ENCODE measurements at regions not wholly inside any gene's neighbourhood (a gene's known extent, or its start where the extent isn't known, plus 50 kb on each side); places are given as distances from the start of the nearest gene placed in this dataset.
"Not testable (repeated sequence)": the region's sequence is repeated elsewhere in the genome, so short reads cannot be mapped to it uniquely, and the experiment has no call there.

DNA sequence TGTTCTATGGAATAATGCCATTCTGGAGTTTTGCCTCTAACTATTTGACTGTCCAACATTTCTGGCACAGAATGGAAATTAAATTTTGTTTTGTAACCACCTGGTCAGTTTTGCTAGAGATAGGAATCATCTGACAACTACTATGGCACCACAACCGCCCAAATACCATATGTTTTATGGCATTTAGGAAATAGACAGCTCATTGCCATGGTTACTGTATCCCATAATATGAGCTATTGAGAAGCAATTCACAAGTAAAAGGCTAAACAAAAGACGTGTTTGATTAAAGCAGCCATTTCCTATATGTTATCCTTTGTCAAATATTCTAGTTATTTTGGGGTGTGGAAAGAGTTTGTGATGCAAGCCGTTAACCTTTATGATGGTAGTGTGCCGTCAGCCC, 1105.3 kb upstream of the LCORL start:
- no peak for DNase-seq

DNA sequence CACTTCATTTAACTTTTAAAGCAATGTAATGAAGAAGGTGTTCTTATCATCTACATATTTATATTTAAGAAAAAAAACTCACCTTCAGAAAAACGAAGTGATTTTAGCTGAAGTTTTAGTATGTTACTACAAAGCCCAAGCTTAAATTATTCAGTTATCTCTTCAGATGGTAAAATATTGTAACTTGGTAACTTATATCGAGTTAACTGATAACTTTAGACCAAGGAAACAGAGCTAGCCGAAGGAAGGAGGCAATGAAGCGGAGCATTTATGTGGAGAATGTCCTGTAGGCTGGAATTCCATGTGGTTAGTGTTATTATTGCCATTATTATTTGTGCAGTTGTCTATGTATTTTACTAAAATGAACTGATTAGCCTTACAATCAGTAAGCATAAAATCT, 1102.1 kb upstream of the LCORL start:
- no peak for DNase-seq

DNA sequence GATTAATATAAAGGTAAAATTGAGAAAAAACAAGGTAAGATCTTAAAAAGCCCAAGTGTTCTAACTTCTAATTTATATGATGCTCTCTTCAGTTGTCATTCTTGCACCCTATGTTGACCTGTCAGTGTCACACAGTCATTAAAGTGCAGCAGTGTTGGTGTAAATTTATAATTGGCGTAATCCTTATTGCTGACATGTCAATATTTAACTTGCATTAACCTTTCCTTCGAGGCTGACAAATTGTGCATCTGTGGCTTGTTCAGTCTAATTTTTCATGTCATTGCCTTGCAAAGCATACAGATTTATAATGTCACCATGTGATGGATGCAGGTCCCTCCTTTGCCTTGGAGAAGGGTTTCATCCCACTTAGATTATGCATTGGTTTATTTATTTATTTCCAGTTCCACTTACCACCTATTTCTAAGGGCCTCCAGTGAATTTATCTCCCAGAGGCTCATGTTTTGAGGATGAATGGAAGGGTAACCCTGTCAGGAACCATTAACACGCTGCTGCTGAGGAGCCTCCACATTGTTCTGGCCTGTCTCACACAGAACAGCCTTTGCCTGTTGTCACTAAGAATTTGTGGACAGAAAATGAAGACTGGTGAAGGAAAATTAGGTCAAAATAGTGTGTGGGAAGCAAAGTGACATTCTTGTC, 1098.5 kb upstream of the LCORL start:
- no peak for DNase-seq

DNA sequence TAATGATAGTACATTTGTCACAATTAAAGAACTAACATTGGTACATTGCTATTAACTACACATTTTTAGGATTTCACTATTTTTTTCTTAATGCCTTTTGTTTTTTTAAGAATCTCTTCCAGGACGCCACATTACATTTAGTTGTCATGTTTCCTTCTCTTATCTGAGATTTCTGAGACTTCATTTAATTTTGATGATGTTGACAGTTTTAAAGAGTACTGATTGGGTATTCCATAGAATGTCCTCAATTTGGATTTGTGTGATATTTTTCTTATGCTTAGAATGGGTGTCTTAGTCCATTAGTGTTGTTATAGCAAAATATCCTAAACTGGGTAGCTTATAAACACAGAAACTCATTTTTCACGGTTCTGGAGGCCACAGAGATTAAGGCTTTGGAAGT, 1095.5 kb upstream of the LCORL start:
- DNase-seq: no peak

DNA sequence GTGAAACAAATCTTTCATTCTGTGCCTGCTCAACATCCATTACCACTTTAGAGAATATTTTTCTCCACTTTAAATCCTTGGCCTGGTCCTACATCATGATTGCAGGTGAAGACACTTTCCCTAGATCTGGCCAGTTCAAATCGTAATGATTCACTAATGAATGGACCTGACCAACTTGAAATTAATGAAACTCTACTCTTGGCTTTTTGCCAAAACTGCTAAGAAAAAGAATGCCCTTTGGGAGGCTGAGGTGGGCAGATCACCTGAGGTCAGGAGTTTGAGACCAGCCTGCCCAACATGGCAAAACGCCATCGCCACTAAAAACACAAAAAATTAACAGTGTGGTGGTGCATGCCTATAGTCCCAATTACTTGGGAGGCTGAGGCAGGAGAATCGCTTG, 1082.6 kb upstream of the LCORL start:
- no peak for DNase-seq

DNA sequence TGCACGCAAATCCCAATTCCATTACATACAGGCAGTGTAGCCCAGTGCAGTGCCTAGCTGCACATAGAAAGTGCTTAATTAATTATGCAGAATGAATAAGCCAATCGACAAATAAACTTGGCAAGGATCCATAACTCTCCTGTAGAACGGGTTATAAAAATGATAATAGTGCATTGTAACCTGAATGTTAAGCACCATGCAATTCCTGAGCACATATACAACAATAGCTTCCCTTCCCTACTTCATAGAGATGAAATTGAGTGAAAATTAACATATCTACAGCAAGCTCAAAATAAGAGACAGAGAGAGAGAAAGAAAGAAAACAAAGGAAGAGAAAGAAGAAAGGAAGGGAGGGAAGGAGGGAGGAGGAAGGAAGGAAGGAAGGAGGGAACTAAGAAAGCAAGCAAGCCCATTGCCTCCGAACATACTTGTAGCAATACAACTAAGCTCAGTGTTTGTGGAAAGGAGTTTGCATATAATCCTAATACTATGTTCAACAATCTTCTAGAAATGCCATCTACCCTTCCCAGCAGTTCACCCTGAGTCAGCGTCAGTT, 1074.0 kb upstream of the LCORL start:
- no peak for DNase-seq

DNA sequence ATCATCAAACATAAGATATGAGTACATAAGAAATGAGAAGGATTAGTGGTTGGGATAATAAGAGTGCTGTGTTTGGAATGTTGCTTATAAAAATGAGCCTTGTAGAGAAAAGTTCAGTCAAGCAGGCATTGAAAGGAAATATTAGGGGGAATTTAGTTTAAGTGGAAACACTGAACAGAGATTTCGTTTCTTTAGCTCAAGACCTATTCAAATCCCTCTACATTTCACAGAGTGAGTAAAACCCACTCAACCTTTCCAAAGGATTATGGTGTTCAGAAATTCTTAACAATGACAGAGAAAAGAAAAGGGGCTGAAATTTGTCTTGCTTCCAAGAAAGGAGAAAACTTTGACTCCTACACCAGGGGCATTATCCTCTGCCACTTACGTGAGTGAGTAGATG, 1072.4 kb upstream of the LCORL start:
- no peak for DNase-seq

DNA sequence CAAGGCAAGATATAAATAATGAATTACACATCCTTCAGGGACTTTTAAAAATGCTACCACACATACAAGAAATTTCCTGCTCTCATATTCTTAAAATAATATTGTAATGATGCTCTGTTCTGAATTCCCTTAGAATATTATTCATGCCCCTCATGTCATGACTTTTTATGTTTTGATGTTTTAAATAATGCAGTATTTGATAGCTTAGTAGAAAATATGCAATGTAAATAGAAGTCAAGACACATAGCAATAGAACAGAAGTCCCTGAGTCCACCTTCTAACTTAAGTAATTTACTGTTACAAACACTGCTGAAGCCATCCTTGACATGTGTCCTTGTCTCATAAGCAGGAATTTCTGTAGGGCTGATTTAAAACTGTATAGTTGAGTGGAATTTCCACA, 1071.2 kb upstream of the LCORL start:
- DNase-seq: no peak

DNA sequence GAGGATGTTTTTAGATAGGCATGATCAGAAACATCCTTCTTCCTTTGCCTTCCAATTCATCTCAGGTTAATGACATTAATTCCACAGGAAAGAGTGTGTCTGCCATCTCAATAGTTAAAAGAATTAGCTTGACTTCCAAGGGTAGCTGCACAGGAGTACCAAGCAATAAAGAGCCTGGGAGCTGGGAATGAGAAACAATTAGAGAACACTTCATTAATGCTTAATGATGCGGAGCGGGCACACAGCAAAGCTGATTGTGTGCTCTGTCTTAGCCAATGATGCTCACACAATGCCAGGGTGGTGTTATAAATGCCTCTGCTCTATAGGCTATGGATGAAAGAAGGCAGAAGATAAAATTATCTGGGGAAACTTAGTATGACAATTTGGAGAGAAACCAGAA, 1052.5 kb upstream of the LCORL start:
- no peak for DNase-seq

DNA sequence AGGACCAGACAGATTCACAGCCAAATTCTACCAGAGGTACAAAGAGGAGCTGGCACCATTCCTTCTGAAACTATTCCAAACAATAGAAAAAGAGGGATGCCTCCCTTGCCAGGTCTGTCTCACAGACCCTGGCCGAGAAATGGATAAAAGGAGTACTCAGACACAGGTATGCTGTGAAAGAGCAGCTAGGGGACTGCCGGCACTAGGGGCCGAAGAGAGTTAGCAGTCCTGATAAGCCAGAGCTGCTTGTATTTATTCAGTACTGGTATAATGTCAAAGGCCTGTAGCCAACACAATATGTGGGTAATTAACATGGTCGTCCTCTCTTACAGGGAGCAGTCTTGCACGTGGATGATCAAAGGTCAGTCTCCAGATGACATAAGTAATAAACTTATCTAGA, 1042.1 kb upstream of the LCORL start:
- no peak for DNase-seq

DNA sequence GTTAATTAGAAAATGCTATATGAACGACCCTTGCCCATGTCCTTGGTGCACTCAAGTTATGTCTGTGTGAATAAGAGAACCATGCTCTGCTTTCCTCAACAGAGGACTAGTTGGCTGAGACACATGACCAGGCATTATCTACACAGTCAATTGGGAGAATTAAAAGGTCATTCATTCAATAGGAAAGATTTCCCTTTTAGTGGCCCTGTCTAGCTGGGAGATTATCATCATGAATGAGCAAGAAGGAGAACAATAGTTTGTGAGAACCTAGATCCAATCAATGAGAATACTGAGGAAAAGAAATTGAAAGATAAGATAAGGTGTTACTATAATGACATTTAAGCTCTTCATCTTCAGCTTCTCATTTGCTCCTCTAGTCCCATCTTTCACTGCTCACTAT, 1033.4 kb upstream of the LCORL start:
- DNase-seq: no peak

DNA sequence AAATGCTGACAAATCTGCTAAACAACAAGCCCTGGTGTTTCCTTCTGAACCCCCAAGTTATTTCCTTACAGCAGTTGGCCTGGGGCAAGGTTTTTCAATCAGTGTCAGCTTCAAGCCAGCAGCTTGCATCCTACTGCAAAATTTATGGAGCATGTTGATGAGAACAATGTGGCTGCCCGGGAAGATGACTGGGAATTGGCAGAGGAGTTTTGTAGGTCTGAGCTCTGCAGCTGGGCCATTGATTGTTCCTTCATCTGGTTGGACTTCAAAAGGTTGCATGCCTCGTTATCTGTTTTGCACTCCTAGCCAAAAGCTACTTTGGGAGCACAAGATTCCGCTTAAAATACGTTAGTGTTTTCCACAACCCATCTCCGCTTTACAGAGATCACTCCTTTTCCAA, 1030.3 kb upstream of the LCORL start:
- DNase-seq: no peak

DNA sequence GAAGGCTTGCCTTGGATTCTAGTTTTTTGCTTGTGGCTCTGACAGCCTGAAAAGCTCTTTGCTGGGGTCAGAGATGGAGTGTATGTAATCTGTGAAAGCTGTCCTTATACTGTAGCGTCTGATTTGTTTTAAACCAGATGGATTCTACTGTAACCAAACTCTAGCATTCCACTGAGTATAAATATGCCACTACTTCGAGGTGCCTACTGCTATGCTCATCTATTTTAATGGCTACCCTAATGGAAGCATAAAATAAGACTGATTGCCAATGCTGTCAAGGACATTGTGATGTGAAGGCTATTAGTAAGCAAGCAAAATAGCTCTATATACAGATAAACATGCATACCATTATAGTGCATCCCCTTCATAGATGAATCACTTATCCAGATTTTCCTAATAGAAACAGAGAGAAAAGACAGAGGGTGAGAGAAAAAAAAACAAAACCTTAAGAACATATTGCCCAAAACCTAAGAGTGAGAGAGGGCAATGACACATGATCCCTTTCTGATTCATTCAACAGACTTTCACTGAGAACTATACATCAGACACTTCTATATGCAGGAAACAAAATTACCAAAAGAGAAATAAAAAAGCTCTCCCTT, 1025.8 kb upstream of the LCORL start:
- no peak for DNase-seq

DNA sequence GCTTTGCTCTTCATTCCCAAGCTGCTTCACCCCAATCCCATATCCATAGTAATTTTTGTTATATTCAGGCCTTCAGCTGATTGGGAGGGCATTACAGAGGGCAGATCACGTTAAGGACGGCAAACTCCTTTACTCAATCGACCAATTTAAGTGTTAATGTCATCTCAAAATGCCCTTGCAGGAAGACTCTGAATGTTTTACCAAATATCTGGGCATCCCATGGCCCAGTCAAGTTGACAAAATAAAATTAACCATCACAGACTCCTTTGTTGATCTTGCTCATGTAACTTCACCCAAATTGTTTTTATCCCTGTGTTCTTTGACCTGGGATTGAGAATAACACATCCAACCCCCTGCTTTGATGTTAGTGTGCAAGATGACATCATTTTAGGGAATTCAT, 1018.3 kb upstream of the LCORL start:
- DNase-seq: no peak

DNA sequence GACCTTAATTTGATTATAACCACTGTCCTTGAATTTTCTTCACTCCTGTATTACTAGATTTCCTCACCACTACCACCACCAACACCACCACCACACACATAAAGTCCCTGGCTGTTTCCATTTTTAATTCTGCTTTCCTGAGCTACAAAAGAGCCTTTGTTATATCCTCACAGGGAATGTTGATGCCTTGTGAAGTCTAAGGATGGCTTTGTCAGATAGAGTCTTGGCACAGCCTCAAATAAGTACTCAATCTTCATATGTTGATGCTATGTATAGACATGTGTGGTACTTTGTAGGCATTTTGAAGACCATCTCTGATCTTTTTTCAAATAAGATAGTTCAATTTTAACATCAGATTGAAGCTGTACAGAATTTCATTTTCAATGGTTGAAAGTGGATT, 1016.7 kb upstream of the LCORL start:
- no peak for DNase-seq

DNA sequence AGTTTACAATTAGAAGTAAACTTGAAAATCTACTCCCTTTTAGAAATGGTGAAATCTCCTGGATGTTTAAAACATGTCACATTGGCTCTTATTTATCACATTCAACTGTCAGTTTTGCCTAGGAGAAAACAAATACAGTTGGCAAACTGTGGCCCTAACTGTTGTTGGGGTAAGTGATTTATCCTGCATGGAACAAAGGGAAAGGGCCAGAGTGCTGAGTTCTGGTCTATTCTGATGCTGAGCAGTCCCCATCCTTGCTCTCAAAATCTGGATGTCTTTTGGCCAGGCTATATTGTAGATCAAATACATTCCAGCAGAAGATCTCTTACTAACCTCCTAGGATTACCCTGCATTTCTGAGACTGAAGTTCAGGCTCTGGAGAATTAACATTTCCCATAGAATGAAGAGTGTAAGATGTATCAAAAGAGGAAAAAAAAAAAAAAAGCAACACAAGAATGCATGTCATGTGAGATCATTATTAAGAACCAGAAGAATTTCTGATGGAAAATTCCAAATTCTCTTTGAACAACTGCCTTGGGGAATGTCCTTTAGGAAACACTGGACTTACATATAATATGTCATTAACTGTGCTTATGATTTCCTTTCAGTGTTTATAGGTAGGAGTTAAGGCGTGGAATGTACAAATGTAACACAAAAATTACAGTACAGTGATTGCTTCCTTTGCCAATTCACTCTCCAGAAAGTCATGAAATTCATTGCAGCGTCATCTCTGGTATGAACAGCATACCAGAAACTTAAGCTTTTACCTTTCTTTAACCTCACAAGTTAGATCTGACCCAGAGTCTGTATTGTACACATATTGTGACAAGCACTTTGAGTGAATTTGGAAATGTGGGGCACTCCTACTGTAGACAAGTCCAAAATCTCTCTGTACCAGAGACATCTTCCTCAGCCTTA, 1012.5 kb upstream of the LCORL start:
- DNase-seq: no peak

DNA sequence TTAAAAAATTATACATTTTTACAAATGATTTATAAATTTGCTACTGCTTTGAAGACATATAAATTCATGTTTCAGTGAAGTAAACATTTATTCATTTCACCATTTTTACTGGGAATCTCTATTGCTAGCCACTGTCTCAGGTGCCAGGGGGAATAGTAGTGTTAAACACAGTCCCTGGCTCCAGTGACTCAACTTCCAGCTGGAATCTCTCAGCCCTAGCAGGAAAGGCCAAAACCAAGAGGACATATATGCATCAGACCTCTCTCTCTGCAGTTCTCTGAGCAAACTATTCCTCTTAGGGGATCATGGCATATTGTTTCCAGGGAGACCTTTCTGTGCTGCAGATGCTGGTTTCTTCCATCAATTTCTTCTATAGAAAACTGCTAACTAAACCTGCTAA, 1009.0 kb upstream of the LCORL start:
- DNase-seq: no peak

DNA sequence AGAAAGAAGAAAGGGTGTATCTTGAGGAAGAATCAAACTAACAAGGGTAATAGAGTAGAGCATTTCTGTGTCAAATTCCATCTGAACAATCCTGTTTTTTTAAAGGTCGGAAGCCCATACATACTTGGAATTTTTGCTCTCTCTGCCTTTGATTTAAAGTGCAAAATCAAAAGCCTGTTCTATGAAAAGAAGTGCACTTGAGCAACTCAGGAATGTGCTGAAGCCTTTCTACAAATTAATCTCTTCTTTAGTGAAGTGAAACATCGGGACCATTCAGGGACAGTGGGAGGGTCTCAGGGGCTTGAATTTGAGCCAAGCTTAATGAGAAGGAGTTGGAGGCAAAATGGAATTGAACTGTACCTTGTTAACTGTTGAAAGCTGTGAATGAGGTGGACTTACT, 1008.5 kb upstream of the LCORL start:
- no peak for DNase-seq

DNA sequence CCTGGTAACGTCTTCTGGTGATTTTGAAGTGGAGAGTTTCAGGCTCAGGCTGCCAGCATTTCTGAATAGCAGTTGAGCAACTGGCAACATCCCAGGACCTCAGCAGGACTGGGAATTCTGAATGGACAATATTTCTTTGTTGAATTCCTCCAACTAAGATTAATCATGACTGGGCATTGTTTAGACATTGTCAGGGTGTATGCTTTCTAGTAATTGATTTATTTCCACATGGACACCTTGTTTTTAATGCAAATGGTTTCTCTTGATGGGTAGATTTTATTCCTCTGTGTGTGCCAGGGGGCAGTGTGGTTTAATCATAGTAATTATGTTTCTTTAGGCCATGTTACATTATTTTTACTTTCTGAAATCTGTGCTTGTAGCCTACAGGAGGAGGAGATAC, 1004.7 kb upstream of the LCORL start:
- peak; percentile 21 for DNase-seq

DNA sequence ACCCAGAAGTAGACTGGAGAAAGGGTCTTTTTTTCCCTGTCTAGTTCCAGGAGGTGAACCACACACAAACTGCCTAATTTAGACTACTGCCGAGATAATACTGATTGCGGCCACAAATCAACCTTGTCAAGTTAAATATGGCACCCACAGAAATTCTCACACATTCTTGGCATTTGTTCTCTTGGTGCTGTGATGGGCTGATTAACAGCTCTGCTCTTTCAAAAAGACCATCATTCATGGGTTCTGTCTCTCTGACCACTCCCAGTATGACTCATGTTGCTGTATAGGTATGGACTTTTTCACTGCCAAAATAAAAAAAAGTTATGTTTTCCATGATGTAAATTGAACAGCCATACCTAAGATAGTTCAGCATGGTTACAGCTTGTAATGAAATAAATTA, 1003.5 kb upstream of the LCORL start:
- DNase-seq: no peak

DNA sequence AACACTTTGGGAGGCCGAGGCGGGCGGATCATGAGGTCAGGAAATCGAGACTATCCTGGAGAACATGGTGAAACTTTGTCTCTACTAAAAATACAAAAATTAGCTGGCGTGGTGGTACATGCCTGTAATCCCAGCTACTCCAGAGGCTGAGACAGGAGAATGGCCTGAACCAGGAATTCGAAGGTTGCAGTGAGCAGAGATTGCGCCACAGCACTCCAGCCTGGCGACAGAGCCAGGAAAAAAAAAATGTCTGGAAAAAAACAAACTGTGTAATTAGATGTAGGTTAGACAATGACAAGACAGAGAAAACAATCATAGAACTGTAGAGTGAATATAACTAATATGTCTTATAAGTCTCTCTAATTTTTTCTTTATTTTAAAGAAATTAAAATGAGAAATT, 1002.5 kb upstream of the LCORL start:
- DNase-seq: no peak

DNA sequence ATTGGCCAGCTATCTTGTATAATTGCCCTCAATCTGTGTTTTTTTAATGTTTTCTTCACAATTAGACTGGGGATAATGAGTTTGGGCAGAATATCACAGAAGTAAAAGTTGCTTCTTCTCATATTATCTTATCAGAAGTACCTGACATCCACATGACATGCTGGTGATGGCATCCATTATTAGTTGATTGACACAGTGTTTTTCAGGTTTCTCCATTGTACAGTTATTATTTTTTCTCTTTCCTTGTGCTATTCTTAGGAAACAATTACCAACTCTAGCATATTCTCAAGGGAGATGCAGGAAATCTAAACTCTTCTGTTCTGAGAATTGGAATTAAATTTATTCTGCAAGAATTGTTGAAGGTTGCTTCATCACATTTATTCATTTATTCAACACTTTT, 1000.1 kb upstream of the LCORL start:
- DNase-seq: no peak

DNA sequence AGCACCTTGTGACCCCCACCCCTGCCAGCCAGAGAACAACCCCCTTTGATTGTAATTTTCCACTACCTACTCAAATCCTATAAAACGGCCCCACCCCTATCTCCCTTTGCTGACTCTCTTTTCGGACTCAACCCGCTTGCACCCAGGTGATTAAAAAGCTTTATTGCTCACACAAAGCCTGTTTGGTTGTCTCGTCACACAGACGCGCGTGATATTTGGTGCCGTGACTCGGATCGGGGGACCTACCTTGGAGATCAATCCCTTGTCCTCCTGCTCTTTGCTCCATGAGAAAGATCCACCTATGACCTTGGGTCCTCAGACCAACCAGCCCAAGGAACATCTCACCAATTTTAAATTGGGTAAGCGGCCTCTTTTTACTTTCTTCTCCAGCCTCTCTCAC, 995.0 kb upstream of the LCORL start:
- not testable (repeated sequence) for DNase-seq

DNA sequence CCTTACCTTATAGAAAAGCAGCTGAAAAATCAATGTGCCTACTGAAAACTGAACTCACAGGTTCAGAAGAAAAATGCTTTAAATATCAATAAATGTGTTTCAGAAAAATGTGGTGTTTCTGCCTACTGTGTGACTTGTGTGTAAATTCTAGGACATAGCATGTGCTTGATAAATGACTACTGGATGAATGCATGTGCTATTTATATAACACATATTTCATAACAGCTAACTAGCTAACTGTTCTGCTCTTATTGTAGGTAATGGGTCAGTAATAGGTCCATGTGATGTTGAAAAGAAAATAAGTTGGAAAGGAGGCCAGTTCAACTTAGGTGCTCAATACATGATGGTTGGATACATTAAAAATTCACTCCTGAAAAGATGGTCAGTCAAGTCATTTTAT, 993.0 kb upstream of the LCORL start:
- DNase-seq: no peak

Data from NCI-H146 (cell line).